Liver (tissue), 8 donors: ENCODE measurements at regions not wholly inside any gene's neighbourhood (a gene's known extent, or its start where the extent isn't known, plus 50 kb on each side); places are given as distances from the start of the nearest gene placed in this dataset.
"Not testable (repeated sequence)": the region's sequence is repeated elsewhere in the genome, so short reads cannot be mapped to it uniquely, and the experiment has no call there.

Experiments
- DNase-seq: peaks from one replicate; pipeline ENCODE4 v3.0.0-alpha.2; 2017; ENCODE audit warnings: low spot score
- H3K27ac ChIP-seq, 2 donors: one replicate each; pipeline ENCODE4 v1.7.0; 2013; ENCODE audit warnings: inconsistent platforms in 2 of 2, low read length in 2 of 2, control low read depth in 1 of 2, low read depth in 1 of 2, mild to moderate bottlenecking in 1 of 2
- H3K27me3 ChIP-seq, 4 donors: one replicate each; pipeline versions ENCODE4 v1.6.1 to v1.7.0; 2013; ENCODE audit warnings: low read length in 3 of 4, inconsistent platforms in 1 of 4, mild to moderate bottlenecking in 1 of 4, moderate library complexity in 1 of 4; ENCODE audit not compliant: control insufficient read depth in 4 of 4, insufficient read depth in 4 of 4
- H3K36me3 ChIP-seq, 4 donors: one replicate each; pipeline versions ENCODE4 v1.6.1 to v1.7.0; 2013; ENCODE audit warnings: low read length in 3 of 4, mild to moderate bottlenecking in 3 of 4, low read depth in 1 of 4, moderate library complexity in 1 of 4; ENCODE audit not compliant: control insufficient read depth in 4 of 4, insufficient read depth in 3 of 4
- H3K4me1 ChIP-seq, 4 donors: one replicate each; pipeline versions ENCODE4 v1.6.1 to v1.7.0; 2013; ENCODE audit warnings: low read length in 3 of 4, mild to moderate bottlenecking in 3 of 4, moderate library complexity in 1 of 4; ENCODE audit not compliant: control insufficient read depth in 4 of 4, insufficient read depth in 4 of 4
- H3K4me3 ChIP-seq, 3 donors: one replicate each; pipeline versions ENCODE4 v1.6.1 to v1.7.0; 2013; ENCODE audit warnings: low read length in 3 of 3, control low read depth in 1 of 3, low read depth in 1 of 3, mild to moderate bottlenecking in 1 of 3
- H3K9ac ChIP-seq, 2 donors: one replicate each; pipeline ENCODE4 v1.7.0; 2013; ENCODE audit warnings: low read length in 2 of 2, mild to moderate bottlenecking in 2 of 2, moderate library complexity in 2 of 2, control low read depth in 1 of 2, low read depth in 1 of 2
- H3K9me3 ChIP-seq, 4 donors: one replicate each; pipeline versions ENCODE4 v1.6.1 to v1.7.0; 2013; ENCODE audit warnings: low read length in 3 of 4; ENCODE audit not compliant: control insufficient read depth in 4 of 4
- CTCF ChIP-seq: fragments of 150-350 bp; IDR thresholded peaks from 2 replicates; pipeline ENCODE4 v1.5.1; 2017; ENCODE audit warnings: improper control_type of control experiment, low read depth, low read length; ENCODE audit not compliant: missing input control
- EGR1 ChIP-seq, 2 donors: IDR thresholded peaks; 2 replicates each; pipeline ENCODE4 v1.6.1; 2016 to 2018; ENCODE audit warnings: antibody characterized with exemption in 2 of 2, low read depth in 2 of 2
- FOXA2 ChIP-seq: IDR thresholded peaks from 2 replicates; pipeline ENCODE4 v1.6.1; 2016; ENCODE audit warnings: antibody characterized with exemption
- HNF4A ChIP-seq, 2 donors: conservative IDR thresholded peaks; 2 replicates each; pipeline ENCODE4 v1.6.1; 2016; ENCODE audit warnings: antibody characterized with exemption in 2 of 2, mild to moderate bottlenecking in 2 of 2
- JUND ChIP-seq, 2 donors: IDR thresholded peaks; 2 replicates each; pipeline ENCODE4 v1.6.1; 2016; ENCODE audit warnings: antibody characterized with exemption in 2 of 2
- MAX ChIP-seq: IDR thresholded peaks from 2 replicates; pipeline ENCODE4 v1.6.1; 2016; ENCODE audit warnings: antibody characterized with exemption
- RAD21 ChIP-seq, 2 donors: IDR thresholded peaks; 2 replicates each; pipeline ENCODE4 v1.6.1; 2016; ENCODE audit warnings: antibody characterized with exemption in 2 of 2, mild to moderate bottlenecking in 2 of 2
- REST ChIP-seq: IDR thresholded peaks from 2 replicates; pipeline ENCODE4 v1.6.1; 2016; ENCODE audit warnings: antibody characterized with exemption, mild to moderate bottlenecking
- RXRA ChIP-seq, 2 donors: IDR thresholded peaks; 2 replicates each; pipeline ENCODE4 v1.6.1; 2017 to 2018; ENCODE audit warnings: antibody characterized with exemption in 2 of 2, mild to moderate bottlenecking in 1 of 2
- SP1 ChIP-seq: IDR thresholded peaks from 2 replicates; pipeline ENCODE4 v1.6.1; 2018; ENCODE audit warnings: antibody characterized with exemption, mild to moderate bottlenecking
- TAF1 ChIP-seq: conservative IDR thresholded peaks from 2 replicates; pipeline ENCODE4 v1.6.1; 2016; ENCODE audit warnings: antibody characterized with exemption, mild to moderate bottlenecking
- ZBTB33 ChIP-seq: IDR thresholded peaks from 2 replicates; pipeline ENCODE4 v1.6.1; 2016; ENCODE audit warnings: antibody characterized with exemption
- WGBS: extraction: QIAGEN DNeasy Blood & Tissue Kit; methylation state at CpG from one replicate; pipeline ENCODE4 v1.1.7; 2013; 5-methylcytosine and 5-hydroxymethylcytosine counted together
- donor health status: healthy.
- donor health status: healthy.
- donor health status: healthy.
- donor health status: healthy.
- donor health status: healthy.

- Histone ChIP-seq H3K9me3 (peaks cover 4 to 12% (median 5%) of the 10 kb centered on the region in 4 donors), H3K4me3 (no peak overlapping the region), H3K4me1 (no peaks in the 10 kb centered on the region), H3K9ac (no peak overlapping the region), H3K27me3 (no peaks in the 10 kb centered on the region), H3K36me3 (no peaks in the 10 kb centered on the region), H3K27ac (no peak overlapping the region)
- DNase-seq = no peak
- TF ChIP-seq RAD21 (IDR thresholded peaks at IDR 0.05) (no peak), TAF1 (no peak)
These were observed 1023.9 kb downstream of the TLE1 start for GRCh38 chr9:80665479-80665878.

GRCh38 chr9:80664327-80665210 lies 1024.8 kb downstream of the TLE1 start:
- Histone ChIP-seq H3K9me3 (peaks cover 0 to 3% (median under 1%) of the 10 kb centered on the region in 4 donors), H3K27ac (no peak overlapping the region), H3K4me1 (no peaks in the 10 kb centered on the region), H3K27me3 (no peaks in the 10 kb centered on the region), H3K9ac (no peak overlapping the region), H3K36me3 (no peaks in the 10 kb centered on the region), H3K4me3 (no peak overlapping the region)
- 43% methylated on average over 4 of the region's 4 CpGs for WGBS
- TF ChIP-seq FOXA2 (no peak), CTCF (no peak), RAD21 (IDR thresholded peaks at IDR 0.05) (peak; percentile 6 to 22), JUND (IDR thresholded peaks at IDR 0.05) (no peak), EGR1 (IDR thresholded peaks at IDR 0.05; ENCODE audit: low read depth in 2 of 2) (no peak), HNF4A (conservative IDR thresholded peaks at IDR 0.05) (no peak)
- no peak for DNase-seq

- H3K27me3 ChIP-seq, H3K36me3 ChIP-seq, H3K4me1 ChIP-seq, H3K9ac ChIP-seq, DNase-seq, H3K27ac ChIP-seq, H3K4me3 ChIP-seq, H3K9me3 ChIP-seq: not testable (repeated sequence)
- 95% methylated on average over 26 of the region's 26 CpGs for WGBS
These were observed 1029.6 kb downstream of the TLE1 start for GRCh38 chr9:80659751-80660150.

- no peak for DNase-seq
- TF ChIP-seq SP1 = no peak
- no peak for TF ChIP-seq FOXA2
- TF ChIP-seq REST = no peak
- no peak for TF ChIP-seq ZBTB33
- TF ChIP-seq RXRA (IDR thresholded peaks at IDR 0.05) = no peak
- TF ChIP-seq CTCF = no peak
- no peak for TF ChIP-seq MAX
- TF ChIP-seq HNF4A (conservative IDR thresholded peaks at IDR 0.05) = no peak
These were observed 1038.3 kb downstream of the TLE1 start for GRCh38 chr9:80651044-80651443.

More at GRCh38 chr9:80651044-80651443, 1038.3 kb downstream of the TLE1 start:
- Histone ChIP-seq H3K9ac (no peak overlapping the region), H3K27ac (no peak overlapping the region), H3K36me3 (no peaks in the 10 kb centered on the region), H3K4me3 (no peak overlapping the region), H3K4me1 (no peaks in the 10 kb centered on the region), H3K9me3 (no peaks in the 10 kb centered on the region), H3K27me3 (no peaks in the 10 kb centered on the region)
- 72% methylated on average over 5 of the region's 5 CpGs for WGBS
